Suprapubic skin (tissue), 3 donors: ENCODE measurements at regions not wholly inside any gene's neighbourhood (a gene's known extent, or its start where the extent isn't known, plus 50 kb on each side); places are given as distances from the start of the nearest gene placed in this dataset.

ENCODE experiments used
- CTCF ChIP-seq, 2 donors: fragments of 200-600 bp in 1 of 2; fragments of 450-650 bp in 1 of 2; sonication (generic) in 1 of 2; IDR thresholded peaks; one replicate each; pipeline ENCODE4 v1.5.1; 2016 to 2019; ENCODE audit warnings: antibody characterized with exemption in 2 of 2, mild to moderate bottlenecking in 1 of 2, moderate library complexity in 1 of 2
- POLR2A ChIP-seq, 2 donors: fragments of 450-650 bp; IDR thresholded peaks; one replicate each; pipeline ENCODE4 v1.6.1; 2017; ENCODE audit warnings: antibody characterized with exemption in 2 of 2, mild to moderate bottlenecking in 2 of 2, moderate library complexity in 2 of 2

GRCh38 chr5:15074651-15075050, 203.1 kb upstream of the ANKH start:
- TF ChIP-seq CTCF (IDR thresholded peaks at IDR 0.05) = no peak
- no peak for TF ChIP-seq POLR2A (IDR thresholded peaks at IDR 0.05)
